DND-41 (cell line): ENCODE measurements at regions not wholly inside any gene's neighbourhood (a gene's known extent, or its start where the extent isn't known, plus 50 kb on each side); places are given as distances from the start of the nearest gene placed in this dataset.
"Not testable (repeated sequence)": the region's sequence is repeated elsewhere in the genome, so short reads cannot be mapped to it uniquely, and the experiment has no call there.

Source experiments
- CTCF ChIP-seq: IDR thresholded peaks from 2 replicates; pipeline ENCODE4 v1.5.1; 2012; ENCODE audit warnings: borderline replicate concordance, low read length, moderate library complexity, mild to moderate bottlenecking; ENCODE audit not compliant: poor library complexity, severe bottlenecking; ENCODE audit errors: extremely low read depth
- EZH2 ChIP-seq: IDR thresholded peaks from 3 replicates; pipeline ENCODE4 v1.6.1; 2012; ENCODE audit warnings: borderline replicate concordance, low read depth, mild to moderate bottlenecking, moderate library complexity, low read length, inconsistent platforms; ENCODE audit not compliant: severe bottlenecking

GRCh38 chr7:115599184-115599583 lies 431.4 kb downstream of the TFEC start:
- not testable (repeated sequence) for TF ChIP-seq CTCF, EZH2
